Stimulated activated effector memory CD8-positive, alpha-beta T cell treated with anti-CD3 and anti-CD28 coated beads, Interleukin-12 subunit alpha, Interleukin-12 subunit beta, amount 100 ng/mL, for 72 hours (primary cell): ENCODE measurements at regions not wholly inside any gene's neighbourhood (a gene's known extent, or its start where the extent isn't known, plus 50 kb on each side); places are given as distances from the start of the nearest gene placed in this dataset.

Source experiments
- ATAC-seq: fragments of 150-1000 bp; cut with Tn5 transposase; 2 replicates; pipeline ENCODE4 v1.10.0; 2021
- DNase-seq, 2 donors: peaks; one replicate each; pipeline ENCODE4 v3.0.0; 2021 to 2022; ENCODE audit warnings: low spot score in 2 of 2
- H3K27ac Mint-ChIP-seq: one replicate; pipeline ENCODE4 v1.8.0; 2022; ENCODE audit warnings: mild to moderate bottlenecking, mixed read lengths
- H3K36me3 Mint-ChIP-seq: one replicate; pipeline ENCODE4 v1.8.0; 2022; ENCODE audit warnings: mild to moderate bottlenecking, mixed read lengths
- H3K4me1 Mint-ChIP-seq: one replicate; pipeline ENCODE4 v1.8.0; 2022; ENCODE audit warnings: mixed read lengths
- H3K4me3 Mint-ChIP-seq: one replicate; pipeline ENCODE4 v1.8.0; 2022; ENCODE audit warnings: mild to moderate bottlenecking, mixed read lengths
- H3K9me3 Mint-ChIP-seq: one replicate; pipeline ENCODE4 v1.8.0; 2022; ENCODE audit warnings: mixed read lengths

DNA sequence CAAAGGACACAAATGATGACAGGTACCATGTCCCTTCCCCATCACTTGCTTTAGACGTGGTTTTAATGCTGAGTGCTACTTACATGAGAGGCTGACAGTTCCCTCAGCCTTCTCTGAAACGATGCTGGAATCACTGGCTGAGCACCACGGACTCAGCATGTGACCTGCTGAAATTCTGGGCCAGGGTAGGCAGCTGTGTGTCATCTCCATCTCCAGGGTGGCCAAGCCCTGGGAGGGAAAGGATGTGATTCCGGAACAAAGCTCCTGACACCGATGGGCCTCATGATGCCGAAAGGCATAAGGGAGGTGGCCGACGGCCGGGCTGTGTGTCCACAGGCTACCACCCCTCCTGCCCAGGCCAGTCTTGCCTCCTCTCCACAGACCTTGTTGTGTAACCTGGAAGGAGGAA lies 184.3 kb upstream of the CST7 start:
- DNase-seq: no peak
- Mint-ChIP-seq H3K4me1 (peaks cover 4% of the 10 kb centered on the region), H3K9me3 (no peaks in the 10 kb centered on the region), H3K27ac (no peak overlapping the region), H3K36me3 (no peaks in the 10 kb centered on the region), H3K4me3 (no peak overlapping the region)
- ATAC-seq: no peak

GRCh38 chr20:24765316-24766142 lies 183.5 kb upstream of the CST7 start:
- no peak overlapping the region for H3K4me3 Mint-ChIP-seq
- ATAC-seq (no peak), DNase-seq (no peak)

GRCh38 chr20:24766143-24766527 lies 182.9 kb upstream of the CST7 start:
- no peak overlapping the region for H3K4me3 Mint-ChIP-seq

More at GRCh38 chr20:24765316-24766142, 183.5 kb upstream of the CST7 start:
- Mint-ChIP-seq H3K4me1 (peaks cover 4% of the 10 kb centered on the region), H3K36me3 (no peaks in the 10 kb centered on the region), H3K9me3 (no peaks in the 10 kb centered on the region), H3K27ac (no peak overlapping the region)

DNA sequence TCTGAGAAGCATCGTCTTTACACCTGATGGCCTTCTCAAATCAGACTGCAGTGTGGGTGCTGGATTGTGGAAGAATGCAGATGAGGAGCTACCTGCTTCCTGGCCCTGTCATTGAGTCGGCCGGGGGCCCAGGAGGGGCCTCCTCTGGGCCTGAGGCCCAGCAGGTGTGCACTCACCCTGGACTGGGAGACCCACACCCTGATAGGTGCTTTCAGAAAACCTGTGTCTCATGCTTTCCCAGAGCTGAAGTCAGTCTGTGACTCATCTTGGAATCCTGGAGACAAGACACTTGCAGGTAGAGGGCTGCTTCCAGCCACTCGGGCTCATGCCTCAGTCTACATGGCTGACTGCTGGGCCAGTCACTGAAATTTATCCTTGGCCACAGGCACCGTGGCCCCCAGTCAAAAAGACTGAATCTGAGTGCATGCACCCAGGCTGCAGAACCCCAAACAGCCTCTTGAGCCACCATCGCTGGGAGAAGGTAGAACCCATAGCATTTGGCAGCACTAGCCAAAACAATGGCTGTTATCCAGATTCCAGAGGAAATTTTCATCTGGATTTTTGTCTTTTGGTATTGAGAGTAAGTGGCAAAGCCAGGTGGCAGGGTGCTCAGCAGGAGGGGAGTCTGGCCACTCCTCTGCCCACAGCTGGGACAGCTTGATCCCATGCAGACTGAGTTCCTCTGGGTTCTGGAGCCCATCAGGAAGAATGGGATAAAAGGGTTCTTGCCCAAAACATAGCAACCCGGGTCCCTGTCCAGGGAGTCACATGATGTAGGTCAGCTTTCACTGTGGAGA lies 182.0 kb upstream of the CST7 start:
- no peak for ATAC-seq
- no peak for DNase-seq
- H3K27ac Mint-ChIP-seq: no peak overlapping the region
- H3K36me3 Mint-ChIP-seq: no peaks in the 10 kb centered on the region
- no peak overlapping the region for H3K4me3 Mint-ChIP-seq
- peaks cover 6% of the 10 kb centered on the region for H3K4me1 Mint-ChIP-seq
- H3K9me3 Mint-ChIP-seq: no peaks in the 10 kb centered on the region

More at GRCh38 chr20:24766143-24766527, 182.9 kb upstream of the CST7 start:
- DNase-seq (no peak), ATAC-seq (no peak)
- Mint-ChIP-seq H3K27ac (no peak overlapping the region), H3K36me3 (no peaks in the 10 kb centered on the region), H3K4me1 (peaks cover 4% of the 10 kb centered on the region), H3K9me3 (no peaks in the 10 kb centered on the region)

DNA sequence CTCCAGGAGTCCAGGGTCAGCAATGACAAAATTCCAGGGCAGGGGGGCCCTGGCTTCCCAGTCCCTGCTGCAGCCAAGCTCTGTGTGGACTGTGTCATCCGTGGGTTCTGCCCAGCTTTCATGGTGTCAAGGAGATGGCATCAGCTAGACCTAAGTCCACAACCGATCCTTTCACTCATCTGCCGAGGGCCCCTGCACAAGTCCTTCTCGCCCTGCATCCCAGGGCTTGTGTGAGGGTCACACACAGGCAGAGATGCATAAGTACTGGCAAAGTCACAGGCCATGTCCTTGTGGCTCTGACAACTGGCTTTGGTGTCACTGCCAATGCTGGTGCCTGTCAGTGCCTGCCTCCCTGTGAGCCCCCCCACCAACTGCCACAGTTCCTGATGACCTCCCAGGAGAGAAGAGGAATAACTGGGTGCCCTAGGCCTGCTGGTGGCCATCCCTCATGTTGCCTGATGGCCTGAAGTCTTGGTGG lies 181.4 kb upstream of the CST7 start:
- H3K4me1 Mint-ChIP-seq: peaks cover 12% of the 10 kb centered on the region
- no peak overlapping the region for H3K27ac Mint-ChIP-seq
- ATAC-seq (no peak), DNase-seq (no peak)
- no peaks in the 10 kb centered on the region for H3K9me3 Mint-ChIP-seq
- no peak overlapping the region for H3K4me3 Mint-ChIP-seq
- H3K36me3 Mint-ChIP-seq: no peaks in the 10 kb centered on the region

DNA sequence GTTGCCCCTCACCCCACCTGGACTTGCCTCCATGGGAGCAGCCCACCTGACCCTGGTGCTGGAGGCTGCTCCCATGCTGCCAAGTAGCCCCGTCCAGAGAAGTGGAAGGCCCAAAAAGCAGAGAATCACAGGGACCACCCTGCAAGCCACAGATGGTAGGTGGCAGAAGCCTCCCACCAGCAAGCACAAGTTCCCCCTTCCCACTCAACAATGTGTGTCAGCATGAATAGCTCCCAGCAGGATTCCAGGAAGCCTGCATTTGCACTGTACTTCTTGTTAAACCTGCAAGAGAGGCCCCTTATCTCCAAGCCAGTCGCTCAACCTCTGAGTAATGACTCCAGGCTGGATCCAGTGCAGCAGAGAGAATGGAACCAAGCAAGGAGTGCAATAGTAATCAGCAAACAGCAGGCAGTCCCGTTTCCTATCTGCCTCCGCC lies 180.8 kb upstream of the CST7 start:
- DNase-seq: no peak
- peaks cover 14% of the 10 kb centered on the region for H3K4me1 Mint-ChIP-seq
- H3K9me3 Mint-ChIP-seq: no peaks in the 10 kb centered on the region
- H3K4me3 Mint-ChIP-seq: no peak overlapping the region
- ATAC-seq: no peak
- H3K27ac Mint-ChIP-seq: peak overlapping the region; percentile 61
- H3K36me3 Mint-ChIP-seq: no peaks in the 10 kb centered on the region

- peak overlapping the region; percentile 61 for H3K27ac Mint-ChIP-seq
Observed at GRCh38 chr20:24768713-24769601, 180.1 kb upstream of the CST7 start.

DNA sequence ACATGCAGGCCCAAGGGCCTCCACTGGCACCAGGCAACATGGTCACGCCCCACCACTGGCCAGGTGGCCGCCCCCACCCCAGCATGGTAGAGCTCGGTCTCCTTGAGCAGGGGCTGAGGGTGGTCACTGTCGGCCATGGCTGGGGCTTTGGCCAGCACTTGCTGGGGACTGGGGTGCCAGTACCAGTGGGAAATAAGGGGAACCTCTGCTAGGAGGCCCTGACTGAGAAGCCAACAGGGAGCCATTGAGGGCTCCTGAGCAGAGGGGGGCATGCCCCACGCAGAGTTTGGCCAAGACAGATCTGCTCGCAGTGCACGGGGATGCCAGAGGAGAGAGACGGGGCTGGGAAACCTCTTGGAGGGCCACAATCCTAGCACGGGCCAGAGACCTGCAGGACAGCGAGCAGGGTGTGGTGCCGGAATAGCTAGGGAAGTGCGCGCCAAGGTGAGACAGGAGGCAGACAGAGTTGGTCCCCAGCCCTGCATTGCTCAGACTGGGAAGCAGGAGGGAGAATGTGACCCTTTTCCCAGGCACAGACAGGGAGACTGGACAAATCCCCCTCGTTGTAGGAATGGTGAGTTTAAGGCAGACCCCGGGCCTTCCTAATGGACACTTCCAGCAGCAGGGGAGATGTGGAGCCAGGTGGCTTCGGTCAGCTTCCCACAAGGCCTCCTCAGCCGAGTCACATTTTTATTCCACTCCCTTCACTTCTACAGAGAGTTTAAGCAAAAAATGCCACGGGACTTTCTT lies 179.0 kb upstream of the CST7 start:
- no peaks in the 10 kb centered on the region for H3K36me3 Mint-ChIP-seq
- ATAC-seq: no peak

More at GRCh38 chr20:24768713-24769601, 180.1 kb upstream of the CST7 start:
- Mint-ChIP-seq H3K9me3 (no peaks in the 10 kb centered on the region), H3K36me3 (no peaks in the 10 kb centered on the region), H3K4me1 (peaks cover 16% of the 10 kb centered on the region), H3K4me3 (no peak overlapping the region)
- DNase-seq: no peak
- ATAC-seq: no peak

GRCh38 chr20:24770628-24771541 lies 178.2 kb upstream of the CST7 start:
- H3K9me3 Mint-ChIP-seq: peaks cover 9% of the 10 kb centered on the region
- DNase-seq (no peak), ATAC-seq (no peak)
- no peak overlapping the region for H3K27ac Mint-ChIP-seq
- peaks cover 21% of the 10 kb centered on the region for H3K4me1 Mint-ChIP-seq
- no peaks in the 10 kb centered on the region for H3K36me3 Mint-ChIP-seq
- H3K4me3 Mint-ChIP-seq: no peak overlapping the region

More for the DNA sequence above, 179.0 kb upstream of the CST7 start:
- Mint-ChIP-seq H3K9me3 (peaks cover 4% of the 10 kb centered on the region), H3K27ac (no peak overlapping the region), H3K4me1 (peaks cover 21% of the 10 kb centered on the region), H3K4me3 (no peak overlapping the region)
- no peak for DNase-seq

GRCh38 chr20:24771542-24772061 lies 177.5 kb upstream of the CST7 start:
- H3K4me1 Mint-ChIP-seq: peaks cover 21% of the 10 kb centered on the region
- H3K27ac Mint-ChIP-seq: no peak overlapping the region
- no peaks in the 10 kb centered on the region for H3K36me3 Mint-ChIP-seq
- DNase-seq: no peak
- H3K9me3 Mint-ChIP-seq: peaks cover 13% of the 10 kb centered on the region
- H3K4me3 Mint-ChIP-seq: no peak overlapping the region
- ATAC-seq: no peak

- no peak for ATAC-seq
- Mint-ChIP-seq H3K4me1 (peaks cover 21% of the 10 kb centered on the region), H3K9me3 (peaks cover 13% of the 10 kb centered on the region), H3K36me3 (no peaks in the 10 kb centered on the region), H3K27ac (peak overlapping the region; percentile 58), H3K4me3 (no peak overlapping the region)
- no peak for DNase-seq
Observed at GRCh38 chr20:24772667-24773066, 176.4 kb upstream of the CST7 start.

GRCh38 chr20:24773168-24773567 lies 175.9 kb upstream of the CST7 start:
- H3K27ac Mint-ChIP-seq: no peak overlapping the region
- DNase-seq: no peak

DNA sequence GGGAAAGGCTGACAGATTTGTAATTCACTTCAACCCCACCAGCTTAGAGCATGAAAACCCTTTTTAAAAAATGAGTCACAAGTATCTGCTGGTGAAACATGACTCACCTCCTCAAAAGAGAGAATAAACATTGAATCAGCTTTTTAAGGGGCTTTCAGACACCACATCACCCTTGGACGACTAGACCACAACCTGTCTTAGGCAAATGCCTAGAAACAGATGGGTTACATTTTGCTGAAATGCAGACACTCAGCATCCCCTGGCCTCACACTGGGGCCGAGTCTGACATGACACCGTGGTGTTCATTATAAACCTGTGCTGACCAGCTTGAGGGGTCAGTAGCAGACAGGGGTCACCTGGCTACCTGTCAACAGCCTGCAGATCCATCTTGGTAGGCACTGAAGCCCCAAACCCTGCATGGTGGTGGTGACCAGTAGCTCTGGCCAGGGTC lies 175.3 kb upstream of the CST7 start:
- DNase-seq (no peak), ATAC-seq (peak; percentile 93)
- Mint-ChIP-seq H3K9me3 (peaks cover 13% of the 10 kb centered on the region), H3K36me3 (no peaks in the 10 kb centered on the region), H3K27ac (no peak overlapping the region), H3K4me3 (no peak overlapping the region), H3K4me1 (peaks cover 21% of the 10 kb centered on the region)

More at GRCh38 chr20:24773168-24773567, 175.9 kb upstream of the CST7 start:
- no peak for ATAC-seq
- Mint-ChIP-seq H3K4me3 (no peak overlapping the region), H3K9me3 (peaks cover 13% of the 10 kb centered on the region), H3K36me3 (no peaks in the 10 kb centered on the region), H3K4me1 (peaks cover 21% of the 10 kb centered on the region)
